Activated T-helper 2 cell treated with anti-CD3 and anti-CD28 coated beads, Interferon-gamma antibody, Interleukin-2, Interleukin-4, amounts not matched to agents 10 μg/mL and 5 μg/mL and 100 μg/mL, durations not matched to agents 14 hours and 24 hours and 36 hours (primary cell): ENCODE measurements at regions not wholly inside any gene's neighbourhood (a gene's known extent, or its start where the extent isn't known, plus 50 kb on each side); places are given as distances from the start of the nearest gene placed in this dataset.

ENCODE experiments used
- DNase-seq: peaks from one replicate; pipeline ENCODE4 v3.0.0; 2021; ENCODE audit warnings: low spot score
- H3K27ac Mint-ChIP-seq: one replicate; pipeline ENCODE4 v1.8.0; 2021; ENCODE audit warnings: mixed read lengths
- H3K27me3 Mint-ChIP-seq: one replicate; pipeline ENCODE4 v1.8.0; 2021; ENCODE audit warnings: low read depth, mixed read lengths
- H3K36me3 Mint-ChIP-seq: one replicate; pipeline ENCODE4 v1.8.0; 2021; ENCODE audit warnings: low read depth, mixed read lengths
- H3K4me1 Mint-ChIP-seq: one replicate; pipeline ENCODE4 v1.8.0; 2021; ENCODE audit warnings: low read depth, mixed read lengths
- H3K4me3 Mint-ChIP-seq: one replicate; pipeline ENCODE4 v1.8.0; 2021; ENCODE audit warnings: low read depth, mild to moderate bottlenecking, moderate library complexity, mixed read lengths
- H3K9me3 Mint-ChIP-seq: one replicate; pipeline ENCODE4 v1.8.0; 2021; ENCODE audit warnings: mixed read lengths
- intact Hi-C: fragments of 100-400 bp; cut with micrococcal nuclease; formaldehyde crosslinking; loops from one replicate; pipeline ENCODE4 v1.15.1; 2023

GRCh38 chr13:103157016-103157415, 90.8 kb upstream of the SLC10A2 start:
- Mint-ChIP-seq H3K4me3 (no peak overlapping the region), H3K9me3 (no peaks in the 10 kb centered on the region), H3K4me1 (no peaks in the 10 kb centered on the region), H3K27ac (no peak overlapping the region), H3K27me3 (no peaks in the 10 kb centered on the region), H3K36me3 (no peaks in the 10 kb centered on the region)
- no peak for DNase-seq
- intact Hi-C loops = no loop called here

- H3K36me3 Mint-ChIP-seq = no peaks in the 10 kb centered on the region
- intact Hi-C loops = no loop called here
- no peaks in the 10 kb centered on the region for H3K4me1 Mint-ChIP-seq
- no peaks in the 10 kb centered on the region for H3K9me3 Mint-ChIP-seq
- no peak for DNase-seq
- H3K27ac Mint-ChIP-seq = no peak overlapping the region
- no peak overlapping the region for H3K4me3 Mint-ChIP-seq
- H3K27me3 Mint-ChIP-seq = no peaks in the 10 kb centered on the region
Measured at GRCh38 chr13:103156346-103156998, 90.3 kb upstream of the SLC10A2 start.

- Mint-ChIP-seq H3K27ac (no peak overlapping the region), H3K4me3 (no peak overlapping the region), H3K27me3 (no peaks in the 10 kb centered on the region), H3K9me3 (no peaks in the 10 kb centered on the region), H3K4me1 (no peaks in the 10 kb centered on the region), H3K36me3 (no peaks in the 10 kb centered on the region)
- intact Hi-C loops = no loop called here
- DNase-seq = no peak
Measured at GRCh38 chr13:103153466-103153865, 87.2 kb upstream of the SLC10A2 start.

GRCh38 chr13:103147961-103148360, 81.7 kb upstream of the SLC10A2 start:
- Mint-ChIP-seq H3K27me3 (no peaks in the 10 kb centered on the region), H3K4me1 (no peaks in the 10 kb centered on the region), H3K27ac (no peak overlapping the region), H3K9me3 (no peaks in the 10 kb centered on the region), H3K4me3 (no peak overlapping the region), H3K36me3 (no peaks in the 10 kb centered on the region)
- DNase-seq = no peak
- intact Hi-C loops = no loop called here

- DNase-seq = no peak
- Mint-ChIP-seq H3K4me3 (no peak overlapping the region), H3K27ac (no peak overlapping the region), H3K9me3 (no peaks in the 10 kb centered on the region), H3K4me1 (no peaks in the 10 kb centered on the region), H3K36me3 (no peaks in the 10 kb centered on the region), H3K27me3 (no peaks in the 10 kb centered on the region)
- intact Hi-C loops = no loop called here
Measured at GRCh38 chr13:103145442-103145841, 79.2 kb upstream of the SLC10A2 start.

- no peak for DNase-seq
- intact Hi-C loops = no loop called here
Measured at GRCh38 chr13:103143432-103143831, 77.2 kb upstream of the SLC10A2 start.

GRCh38 chr13:103142151-103142550, 75.9 kb upstream of the SLC10A2 start:
- Mint-ChIP-seq H3K9me3 (no peaks in the 10 kb centered on the region), H3K27me3 (no peaks in the 10 kb centered on the region), H3K4me3 (no peak overlapping the region), H3K27ac (no peak overlapping the region), H3K36me3 (no peaks in the 10 kb centered on the region), H3K4me1 (no peaks in the 10 kb centered on the region)
- no peak for DNase-seq
- intact Hi-C loops = no loop called here

More at GRCh38 chr13:103143432-103143831, 77.2 kb upstream of the SLC10A2 start:
- H3K27ac Mint-ChIP-seq = no peak overlapping the region
- H3K4me3 Mint-ChIP-seq = no peak overlapping the region
- H3K4me1 Mint-ChIP-seq = no peaks in the 10 kb centered on the region
- no peaks in the 10 kb centered on the region for H3K27me3 Mint-ChIP-seq
- no peaks in the 10 kb centered on the region for H3K9me3 Mint-ChIP-seq
- no peaks in the 10 kb centered on the region for H3K36me3 Mint-ChIP-seq

- intact Hi-C loops = no loop called here
Measured at GRCh38 chr13:103140001-103140671, 73.9 kb upstream of the SLC10A2 start.

GRCh38 chr13:103134271-103134670, 68.1 kb upstream of the SLC10A2 start:
- intact Hi-C loops = no loop called here
- Mint-ChIP-seq H3K27me3 (no peaks in the 10 kb centered on the region), H3K36me3 (no peaks in the 10 kb centered on the region), H3K27ac (no peak overlapping the region), H3K4me1 (no peaks in the 10 kb centered on the region), H3K4me3 (no peak overlapping the region), H3K9me3 (no peaks in the 10 kb centered on the region)
- DNase-seq = no peak

More at GRCh38 chr13:103140001-103140671, 73.9 kb upstream of the SLC10A2 start:
- Mint-ChIP-seq H3K27ac (no peak overlapping the region), H3K4me3 (no peak overlapping the region), H3K27me3 (no peaks in the 10 kb centered on the region), H3K4me1 (no peaks in the 10 kb centered on the region), H3K36me3 (no peaks in the 10 kb centered on the region), H3K9me3 (no peaks in the 10 kb centered on the region)
- no peak for DNase-seq

- Mint-ChIP-seq H3K4me3 (no peak overlapping the region), H3K4me1 (no peaks in the 10 kb centered on the region), H3K27ac (no peak overlapping the region), H3K27me3 (no peaks in the 10 kb centered on the region), H3K9me3 (no peaks in the 10 kb centered on the region), H3K36me3 (no peaks in the 10 kb centered on the region)
- intact Hi-C loops = no loop called here
- DNase-seq = no peak
Measured at GRCh38 chr13:103133556-103133955, 67.3 kb upstream of the SLC10A2 start.

- no peak for DNase-seq
- Mint-ChIP-seq H3K27me3 (no peaks in the 10 kb centered on the region), H3K36me3 (no peaks in the 10 kb centered on the region), H3K9me3 (no peaks in the 10 kb centered on the region), H3K4me1 (no peaks in the 10 kb centered on the region), H3K4me3 (no peak overlapping the region), H3K27ac (no peak overlapping the region)
- intact Hi-C loops = no loop called here
Measured at GRCh38 chr13:103130681-103131210, 64.5 kb upstream of the SLC10A2 start.

GRCh38 chr13:103130146-103130545, 63.9 kb upstream of the SLC10A2 start:
- no peak overlapping the region for H3K4me3 Mint-ChIP-seq
- intact Hi-C loops = no loop called here
- H3K4me1 Mint-ChIP-seq = no peaks in the 10 kb centered on the region
- DNase-seq = no peak
- H3K36me3 Mint-ChIP-seq = no peaks in the 10 kb centered on the region
- no peaks in the 10 kb centered on the region for H3K9me3 Mint-ChIP-seq
- no peaks in the 10 kb centered on the region for H3K27me3 Mint-ChIP-seq
- no peak overlapping the region for H3K27ac Mint-ChIP-seq
